ENCODE measurements at regions not wholly inside any gene's neighbourhood (a gene's known extent, or its start where the extent isn't known, plus 50 kb on each side); places are given as distances from the start of the nearest gene placed in this dataset.
"Not testable (repeated sequence)": the region's sequence is repeated elsewhere in the genome, so short reads cannot be mapped to it uniquely, and the experiment has no call there.

GRCh38 chr7:53187184-53187583 is 151.8 kb downstream of the POM121L12 start:
- H3K36me3 ChIP-seq (ENCODE audit: control insufficient read depth, insufficient read depth, low read length); H3K4me3 ChIP-seq (ENCODE audit: low read length); H3K4me1 ChIP-seq (ENCODE audit: control insufficient read depth, insufficient read depth, low read length); H3K9me3 ChIP-seq (ENCODE audit: control insufficient read depth, low read length); H3K9ac ChIP-seq (ENCODE audit: low read length); H3K27me3 ChIP-seq (ENCODE audit: control insufficient read depth, insufficient read depth, low read length): not testable (repeated sequence)

- Histone ChIP-seq H3K4me3 (ENCODE audit: low read length) (no peak overlapping the region), H3K27me3 (ENCODE audit: control insufficient read depth, insufficient read depth, low read length) (no peaks in the 10 kb centered on the region), H3K9me3 (ENCODE audit: control insufficient read depth, low read length) (no peaks in the 10 kb centered on the region), H3K9ac (ENCODE audit: low read length) (no peak overlapping the region), H3K4me1 (ENCODE audit: control insufficient read depth, insufficient read depth, low read length) (no peaks in the 10 kb centered on the region), H3K36me3 (ENCODE audit: control insufficient read depth, insufficient read depth, low read length) (no peaks in the 10 kb centered on the region)
These were observed 155.8 kb downstream of the POM121L12 start for GRCh38 chr7:53191191-53191695.

GRCh38 chr7:53191836-53192443 is 156.5 kb downstream of the POM121L12 start:
- Histone ChIP-seq H3K4me1 (ENCODE audit: control insufficient read depth, insufficient read depth, low read length) (no peaks in the 10 kb centered on the region), H3K4me3 (ENCODE audit: low read length) (no peak overlapping the region), H3K27me3 (ENCODE audit: control insufficient read depth, insufficient read depth, low read length) (no peaks in the 10 kb centered on the region), H3K36me3 (ENCODE audit: control insufficient read depth, insufficient read depth, low read length) (no peaks in the 10 kb centered on the region), H3K9ac (ENCODE audit: low read length) (no peak overlapping the region), H3K9me3 (ENCODE audit: control insufficient read depth, low read length) (no peaks in the 10 kb centered on the region)

- Histone ChIP-seq H3K9ac (ENCODE audit: low read length) (no peak overlapping the region), H3K9me3 (ENCODE audit: control insufficient read depth, low read length) (no peaks in the 10 kb centered on the region), H3K27me3 (ENCODE audit: control insufficient read depth, insufficient read depth, low read length) (no peaks in the 10 kb centered on the region), H3K4me1 (ENCODE audit: control insufficient read depth, insufficient read depth, low read length) (no peaks in the 10 kb centered on the region), H3K36me3 (ENCODE audit: control insufficient read depth, insufficient read depth, low read length) (no peaks in the 10 kb centered on the region), H3K4me3 (ENCODE audit: low read length) (no peak overlapping the region)
These were observed 169.6 kb downstream of the POM121L12 start for GRCh38 chr7:53205006-53205405.

- H3K27me3 ChIP-seq (ENCODE audit: control insufficient read depth, insufficient read depth, low read length): no peaks in the 10 kb centered on the region
- no peaks in the 10 kb centered on the region for H3K9me3 ChIP-seq (ENCODE audit: control insufficient read depth, low read length)
- no peak overlapping the region for H3K4me3 ChIP-seq (ENCODE audit: low read length)
- no peaks in the 10 kb centered on the region for H3K4me1 ChIP-seq (ENCODE audit: control insufficient read depth, insufficient read depth, low read length)
- H3K36me3 ChIP-seq (ENCODE audit: control insufficient read depth, insufficient read depth, low read length): no peaks in the 10 kb centered on the region
- H3K9ac ChIP-seq (ENCODE audit: low read length): no peak overlapping the region
These were observed 173.7 kb downstream of the POM121L12 start for GRCh38 chr7:53209129-53209528.

GRCh38 chr7:53214463-53214862 is 179.0 kb downstream of the POM121L12 start:
- Histone ChIP-seq H3K27me3 (ENCODE audit: control insufficient read depth, insufficient read depth, low read length) (no peaks in the 10 kb centered on the region), H3K4me1 (ENCODE audit: control insufficient read depth, insufficient read depth, low read length) (no peaks in the 10 kb centered on the region), H3K36me3 (ENCODE audit: control insufficient read depth, insufficient read depth, low read length) (no peaks in the 10 kb centered on the region), H3K4me3 (ENCODE audit: low read length) (no peak overlapping the region), H3K9ac (ENCODE audit: low read length) (no peak overlapping the region), H3K9me3 (ENCODE audit: control insufficient read depth, low read length) (no peaks in the 10 kb centered on the region)

GRCh38 chr7:53218730-53219504 is 183.5 kb downstream of the POM121L12 start:
- no peaks in the 10 kb centered on the region for H3K9me3 ChIP-seq (ENCODE audit: control insufficient read depth, low read length)
- no peaks in the 10 kb centered on the region for H3K4me1 ChIP-seq (ENCODE audit: control insufficient read depth, insufficient read depth, low read length)
- no peak overlapping the region for H3K4me3 ChIP-seq (ENCODE audit: low read length)
- H3K27me3 ChIP-seq (ENCODE audit: control insufficient read depth, insufficient read depth, low read length): no peaks in the 10 kb centered on the region
- H3K9ac ChIP-seq (ENCODE audit: low read length): no peak overlapping the region
- H3K36me3 ChIP-seq (ENCODE audit: control insufficient read depth, insufficient read depth, low read length): no peaks in the 10 kb centered on the region

- Histone ChIP-seq H3K9ac (ENCODE audit: low read length) (no peak overlapping the region), H3K4me1 (ENCODE audit: control insufficient read depth, insufficient read depth, low read length) (no peaks in the 10 kb centered on the region), H3K36me3 (ENCODE audit: control insufficient read depth, insufficient read depth, low read length) (no peaks in the 10 kb centered on the region), H3K27me3 (ENCODE audit: control insufficient read depth, insufficient read depth, low read length) (no peaks in the 10 kb centered on the region), H3K4me3 (ENCODE audit: low read length) (no peak overlapping the region), H3K9me3 (ENCODE audit: control insufficient read depth, low read length) (no peaks in the 10 kb centered on the region)
These were observed 193.8 kb downstream of the POM121L12 start for GRCh38 chr7:53229202-53229601.

GRCh38 chr7:53237344-53237913 is 202.0 kb downstream of the POM121L12 start:
- Histone ChIP-seq H3K9me3 (ENCODE audit: control insufficient read depth, low read length) (no peaks in the 10 kb centered on the region), H3K4me1 (ENCODE audit: control insufficient read depth, insufficient read depth, low read length) (no peaks in the 10 kb centered on the region), H3K36me3 (ENCODE audit: control insufficient read depth, insufficient read depth, low read length) (no peaks in the 10 kb centered on the region), H3K27me3 (ENCODE audit: control insufficient read depth, insufficient read depth, low read length) (no peaks in the 10 kb centered on the region), H3K4me3 (ENCODE audit: low read length) (no peak overlapping the region), H3K9ac (ENCODE audit: low read length) (no peak overlapping the region)

- Histone ChIP-seq H3K36me3 (ENCODE audit: control insufficient read depth, insufficient read depth, low read length) (no peaks in the 10 kb centered on the region), H3K27me3 (ENCODE audit: control insufficient read depth, insufficient read depth, low read length) (no peaks in the 10 kb centered on the region), H3K9me3 (ENCODE audit: control insufficient read depth, low read length) (no peaks in the 10 kb centered on the region), H3K4me3 (ENCODE audit: low read length) (no peak overlapping the region), H3K4me1 (ENCODE audit: control insufficient read depth, insufficient read depth, low read length) (no peaks in the 10 kb centered on the region), H3K9ac (ENCODE audit: low read length) (no peak overlapping the region)
These were observed 202.7 kb downstream of the POM121L12 start for GRCh38 chr7:53238021-53238605.

GRCh38 chr7:53239151-53239550 is 203.7 kb downstream of the POM121L12 start:
- not testable (repeated sequence) for H3K4me3 ChIP-seq (ENCODE audit: low read length); H3K9me3 ChIP-seq (ENCODE audit: control insufficient read depth, low read length); H3K36me3 ChIP-seq (ENCODE audit: control insufficient read depth, insufficient read depth, low read length); H3K4me1 ChIP-seq (ENCODE audit: control insufficient read depth, insufficient read depth, low read length); H3K27me3 ChIP-seq (ENCODE audit: control insufficient read depth, insufficient read depth, low read length); H3K9ac ChIP-seq (ENCODE audit: low read length)

GRCh38 chr7:53245721-53246120 is 210.3 kb downstream of the POM121L12 start:
- H3K9ac ChIP-seq (ENCODE audit: low read length): no peak overlapping the region
- no peaks in the 10 kb centered on the region for H3K4me1 ChIP-seq (ENCODE audit: control insufficient read depth, insufficient read depth, low read length)
- no peak overlapping the region for H3K4me3 ChIP-seq (ENCODE audit: low read length)
- H3K9me3 ChIP-seq (ENCODE audit: control insufficient read depth, low read length): no peaks in the 10 kb centered on the region
- no peaks in the 10 kb centered on the region for H3K36me3 ChIP-seq (ENCODE audit: control insufficient read depth, insufficient read depth, low read length)
- H3K27me3 ChIP-seq (ENCODE audit: control insufficient read depth, insufficient read depth, low read length): no peaks in the 10 kb centered on the region

All from mucosa of stomach (tissue), 1 donor.